CD4-positive, alpha-beta T cell treated with Interferon alpha-2 for 1 hour (primary cell): ENCODE measurements at regions not wholly inside any gene's neighbourhood (a gene's known extent, or its start where the extent isn't known, plus 50 kb on each side); places are given as distances from the start of the nearest gene placed in this dataset.

Source experiments
- DNase-seq, 2 donors: peaks; one replicate each; pipeline ENCODE4 v3.0.0-alpha.2; 2020 to 2022

DNA sequence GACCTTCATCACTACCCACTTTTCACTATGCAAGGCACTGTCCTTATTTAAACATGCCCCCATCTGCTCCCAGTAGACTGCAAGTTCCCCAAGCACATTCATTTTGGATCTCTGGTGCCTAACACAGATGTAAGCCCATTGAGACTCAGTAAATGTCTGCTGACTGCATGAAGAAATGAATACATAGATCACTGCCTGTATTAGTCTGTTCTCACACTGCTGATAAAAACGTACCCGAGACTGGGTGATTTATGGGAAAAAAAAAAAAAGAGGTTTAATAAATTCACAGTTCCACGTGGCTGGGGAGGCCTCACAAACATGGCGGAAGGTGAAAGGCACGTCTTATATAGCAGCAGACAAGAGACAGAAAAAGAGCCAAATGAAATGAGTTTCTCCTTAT, 204.9 kb downstream of the ATG4C start:
- no peak for DNase-seq

DNA sequence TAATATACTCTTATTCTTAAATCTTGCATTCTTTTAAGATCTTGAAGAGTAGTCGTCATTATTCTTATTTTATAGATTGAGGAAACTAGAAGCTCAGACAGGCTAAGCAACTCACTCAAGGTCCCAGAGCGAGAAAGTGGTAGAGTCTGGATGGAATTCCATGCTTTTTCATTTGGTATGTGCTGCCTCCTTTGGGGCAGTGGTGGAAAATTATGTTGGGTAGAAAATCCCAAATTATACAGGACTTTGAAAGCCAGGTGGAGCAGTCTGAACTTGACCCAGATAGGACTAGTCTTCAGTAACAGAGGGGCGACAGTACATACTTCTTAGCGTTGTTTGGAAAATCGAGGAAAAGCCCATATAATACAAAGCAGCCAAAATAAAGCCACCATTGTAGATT, 205.6 kb downstream of the ATG4C start:
- no peak for DNase-seq

DNA sequence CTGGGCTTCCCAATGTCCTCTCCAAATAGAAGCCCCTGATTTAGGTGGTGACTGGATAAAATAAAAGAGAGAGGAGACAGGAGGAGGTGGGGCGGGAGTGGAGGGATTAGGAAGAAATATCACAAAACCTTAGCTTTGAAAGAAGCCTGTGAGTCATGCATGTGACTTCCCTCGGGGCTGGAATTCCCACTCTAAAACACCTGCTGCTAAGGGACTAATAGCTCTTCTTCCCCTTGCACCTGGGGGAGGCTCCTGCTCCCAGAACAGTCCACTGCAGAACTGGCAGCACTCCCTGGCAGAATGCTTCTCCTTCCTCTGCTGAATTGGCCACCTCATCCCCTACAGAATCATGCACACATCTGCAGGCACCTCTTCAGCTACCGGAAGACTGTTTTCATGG, 207.2 kb downstream of the ATG4C start:
- DNase-seq: no peak

DNA sequence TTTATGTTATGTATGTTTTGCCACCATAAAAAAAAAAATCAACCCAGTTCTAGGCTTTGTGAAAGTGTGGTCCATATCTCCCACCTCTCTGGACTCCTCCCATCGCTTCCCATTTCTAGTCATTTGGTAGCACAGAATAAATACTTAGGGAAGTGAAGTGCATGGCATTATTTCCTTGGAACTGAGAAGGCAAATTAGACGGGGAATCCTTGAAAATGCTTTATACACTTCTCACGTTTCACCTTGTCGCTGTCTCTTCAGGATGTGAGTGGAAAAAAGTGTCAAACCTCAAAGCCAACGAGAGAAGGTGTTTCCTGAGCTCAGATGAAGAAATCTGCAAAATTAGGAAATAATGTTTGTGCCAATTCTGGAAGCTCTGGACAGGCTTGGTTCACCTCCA, 209.9 kb downstream of the ATG4C start:
- no peak for DNase-seq

DNA sequence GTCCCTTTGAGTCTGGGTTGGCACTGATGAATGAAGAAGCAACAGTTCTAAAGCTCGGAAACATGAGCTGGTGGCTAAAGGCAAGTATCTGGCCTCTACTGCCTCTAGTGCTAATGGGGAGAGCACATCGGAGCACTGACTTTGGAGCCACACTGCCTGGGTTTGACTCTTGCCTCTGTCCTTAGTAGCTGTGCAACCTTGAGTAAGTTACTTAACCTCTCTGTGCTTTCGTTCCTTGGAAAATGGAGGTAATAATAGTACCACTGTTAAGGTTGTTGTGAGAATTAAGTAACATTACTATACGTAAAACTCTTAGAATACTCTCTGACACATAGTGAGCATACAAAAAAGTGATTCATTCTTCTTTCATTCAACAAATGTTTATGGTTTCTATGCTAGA, 211.2 kb downstream of the ATG4C start:
- DNase-seq: no peak

DNA sequence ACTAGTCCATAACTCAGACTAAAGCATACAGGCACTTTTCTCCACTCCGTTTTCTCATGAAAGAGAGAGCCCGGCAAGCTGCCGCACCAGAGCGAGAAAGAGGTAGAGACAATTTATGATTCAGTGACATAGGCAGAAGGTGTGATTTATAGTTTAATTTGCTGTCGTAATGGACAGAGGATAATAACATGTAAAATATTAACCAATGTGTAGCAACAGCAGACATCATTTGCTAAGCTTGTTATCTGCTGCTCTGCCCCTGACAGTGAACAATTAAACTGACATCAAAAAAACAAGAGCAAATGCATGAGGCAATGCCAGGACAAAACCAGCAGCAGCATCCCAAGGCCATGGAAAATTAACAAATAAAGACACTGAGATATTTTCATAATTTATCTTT, 214.0 kb downstream of the ATG4C start:
- no peak for DNase-seq

DNA sequence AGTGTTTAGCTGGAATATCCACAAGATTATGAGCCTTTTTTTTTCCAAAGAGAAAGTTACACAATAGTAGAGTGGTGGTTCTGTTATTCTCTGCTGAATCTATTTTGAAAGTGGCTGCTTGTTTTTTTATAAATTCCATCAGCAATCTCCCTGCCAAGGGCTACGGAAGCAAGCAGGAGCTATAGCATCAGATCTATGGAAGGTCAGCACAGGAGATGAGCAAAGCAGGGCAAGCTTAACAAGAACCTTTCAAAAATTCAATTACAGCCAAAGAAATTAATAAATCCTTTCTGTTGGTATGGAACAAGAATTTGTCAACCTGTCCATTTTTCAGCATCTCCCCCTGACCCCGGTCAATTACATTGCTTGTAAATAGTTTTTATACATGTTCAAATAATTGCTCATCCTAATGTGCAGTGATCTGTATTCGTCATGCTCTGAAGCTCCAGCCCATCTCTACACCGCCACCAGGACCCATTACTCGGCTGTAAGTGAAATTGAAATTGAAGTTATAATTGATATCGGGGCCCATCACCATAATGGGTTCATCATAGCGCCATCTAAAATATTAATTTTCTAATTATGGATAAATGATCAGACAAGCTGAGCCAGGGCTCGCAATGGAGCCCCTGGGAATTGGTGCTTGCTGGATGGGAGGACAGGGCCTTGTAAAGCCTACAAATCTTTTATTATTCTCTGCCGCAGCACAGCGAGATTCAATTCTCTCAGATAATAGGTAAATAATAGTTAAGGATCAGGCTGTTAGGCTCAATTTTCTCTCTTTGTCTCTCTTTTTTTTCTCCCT, 215.1 kb downstream of the ATG4C start:
- DNase-seq: no peak

DNA sequence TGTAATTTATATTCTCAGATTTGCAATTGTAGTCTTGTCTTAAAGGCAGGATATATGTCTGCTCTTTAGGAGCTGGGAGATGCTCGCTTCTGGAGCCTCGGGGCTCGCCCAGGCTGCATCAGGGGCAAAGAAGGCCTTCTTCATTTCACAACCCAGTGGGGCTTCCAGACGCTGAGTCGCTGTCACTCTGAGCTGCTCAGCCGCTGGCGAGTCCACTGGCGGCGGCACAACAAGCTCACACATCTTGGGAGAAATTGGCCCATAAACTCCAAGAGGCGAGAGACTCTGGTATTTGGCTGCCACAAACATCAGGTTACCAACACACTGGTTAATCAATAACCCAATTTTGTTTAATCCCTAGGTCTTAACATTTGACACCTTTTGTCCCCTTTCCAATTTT, 216.6 kb downstream of the ATG4C start:
- DNase-seq: no peak

DNA sequence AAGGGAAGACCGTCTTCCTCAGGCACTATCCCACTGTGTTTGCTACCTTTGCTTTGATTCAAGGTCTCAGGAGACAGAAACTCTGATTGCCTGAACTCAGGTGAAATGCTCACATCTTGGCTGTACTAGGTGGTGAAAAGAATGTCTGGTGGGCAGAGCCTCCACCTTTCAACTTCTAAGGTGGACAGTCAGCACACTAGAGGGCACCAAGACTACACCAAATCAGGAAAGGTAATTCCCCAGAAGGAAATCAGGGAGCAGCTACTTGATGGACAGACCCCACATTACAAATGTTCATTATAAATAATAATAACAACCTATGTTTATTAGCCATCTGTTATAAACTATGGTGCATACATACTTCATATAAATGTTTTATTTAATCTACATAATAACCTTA, 220.9 kb downstream of the ATG4C start:
- DNase-seq: no peak

DNA sequence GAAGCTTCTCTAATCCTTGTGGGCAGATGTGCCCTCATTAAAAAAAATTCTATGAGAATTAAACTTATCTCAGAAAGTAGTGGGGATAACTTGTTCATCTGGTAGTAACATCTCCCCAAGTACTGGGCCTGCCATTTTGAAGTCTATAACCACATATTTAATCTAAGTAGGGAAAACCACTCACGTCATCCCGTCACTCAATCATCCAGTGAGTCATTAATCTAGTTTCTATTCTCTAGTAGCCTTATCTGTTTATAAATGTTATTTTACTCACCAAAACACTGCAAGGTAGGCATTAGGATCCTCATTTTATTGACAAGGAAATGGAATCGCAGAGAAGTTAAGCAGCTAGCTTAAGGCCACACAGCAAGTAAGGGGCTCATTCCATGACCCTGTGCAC, 221.9 kb downstream of the ATG4C start:
- DNase-seq: no peak

DNA sequence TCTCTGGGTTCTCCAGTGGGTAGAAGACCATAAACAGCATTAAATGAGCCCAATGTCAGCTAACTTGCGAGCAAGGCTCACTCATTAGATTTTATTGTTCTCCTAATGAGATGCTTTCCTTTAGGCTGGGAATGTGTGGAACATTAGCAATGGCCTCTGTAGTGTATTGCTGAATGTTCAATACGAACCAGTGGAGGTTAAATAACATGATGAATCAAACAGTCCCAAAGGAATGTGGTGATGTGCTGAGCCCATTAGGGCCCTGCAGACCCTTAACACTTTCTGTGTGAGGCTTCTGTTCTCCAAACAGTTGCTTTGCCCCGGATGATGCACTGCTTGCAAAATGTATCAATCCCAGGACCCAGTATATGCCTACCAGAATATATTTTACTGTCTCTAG, 225.5 kb downstream of the ATG4C start:
- no peak for DNase-seq

DNA sequence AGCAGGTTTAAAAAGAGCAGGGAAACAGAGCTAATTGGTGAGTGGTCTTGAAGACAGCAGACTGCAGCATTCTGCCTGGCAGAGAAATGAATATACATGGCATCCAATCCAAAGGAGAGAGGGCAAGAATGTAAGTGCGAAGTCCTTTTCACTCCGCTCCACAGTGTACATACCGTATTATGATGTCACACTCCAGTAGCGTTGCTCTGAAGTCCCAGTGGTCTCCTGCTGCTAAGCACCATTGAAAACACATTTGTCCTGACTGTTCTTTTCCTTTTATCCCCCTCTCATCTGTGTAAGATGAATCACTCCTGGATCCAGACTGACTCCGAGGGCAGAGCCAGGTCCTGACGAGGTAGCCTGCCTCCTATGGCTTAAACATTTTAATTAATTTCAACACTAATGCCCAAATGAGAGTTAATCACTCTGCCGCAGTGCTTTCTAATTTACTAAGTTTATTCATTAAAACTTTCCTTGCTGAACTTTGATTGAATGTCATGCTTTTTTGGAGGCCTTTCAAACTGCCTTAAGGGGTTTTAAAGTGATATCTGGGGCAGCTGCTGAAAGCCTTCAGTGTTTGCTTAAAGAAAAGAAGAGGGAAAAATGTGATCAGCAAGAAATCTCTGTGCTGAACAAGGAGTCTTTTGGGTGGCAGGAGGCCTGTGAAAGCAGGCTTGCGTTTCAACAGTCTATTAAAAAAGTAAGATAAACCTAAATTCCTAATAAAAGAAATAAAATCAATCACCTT, 227.2 kb downstream of the ATG4C start:
- DNase-seq: no peak

DNA sequence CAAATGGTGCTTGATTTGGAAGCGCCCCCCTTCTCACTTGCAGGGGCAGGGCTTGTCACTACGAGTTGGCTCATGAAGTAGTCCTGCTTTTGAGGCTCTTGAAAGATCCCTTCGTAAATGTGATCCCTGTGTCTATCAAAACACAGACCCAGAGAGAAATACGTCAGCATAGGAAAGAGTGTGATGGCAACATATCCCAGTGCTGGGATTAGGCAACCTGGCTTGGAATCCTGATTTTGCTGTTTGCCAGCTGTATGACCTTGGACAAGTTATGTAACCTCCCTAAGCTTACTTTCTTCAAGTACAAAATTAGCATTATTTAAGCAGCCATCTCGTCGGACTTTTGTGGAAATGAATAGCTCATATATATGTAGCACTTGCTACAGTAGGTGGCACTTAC, 228.4 kb downstream of the ATG4C start:
- DNase-seq: no peak

DNA sequence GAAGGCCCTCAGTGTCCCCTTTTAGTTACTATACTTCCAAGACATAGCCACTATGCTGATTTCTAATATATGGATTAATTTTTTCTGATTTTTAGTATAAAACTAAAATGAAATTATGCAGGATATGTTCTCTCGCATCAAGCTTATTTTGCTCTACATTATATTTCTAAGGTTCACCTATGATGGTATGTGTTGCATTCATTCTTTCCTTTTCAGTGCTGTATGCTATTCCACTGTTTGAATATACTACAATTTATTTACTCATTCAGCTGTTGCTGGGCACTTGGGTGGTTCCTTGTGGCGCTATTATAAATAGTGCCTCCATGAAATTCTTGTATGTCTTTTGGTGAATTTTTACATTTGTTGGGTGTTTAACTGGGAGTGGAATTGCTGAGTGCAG, 230.3 kb downstream of the ATG4C start:
- DNase-seq: no peak

DNA sequence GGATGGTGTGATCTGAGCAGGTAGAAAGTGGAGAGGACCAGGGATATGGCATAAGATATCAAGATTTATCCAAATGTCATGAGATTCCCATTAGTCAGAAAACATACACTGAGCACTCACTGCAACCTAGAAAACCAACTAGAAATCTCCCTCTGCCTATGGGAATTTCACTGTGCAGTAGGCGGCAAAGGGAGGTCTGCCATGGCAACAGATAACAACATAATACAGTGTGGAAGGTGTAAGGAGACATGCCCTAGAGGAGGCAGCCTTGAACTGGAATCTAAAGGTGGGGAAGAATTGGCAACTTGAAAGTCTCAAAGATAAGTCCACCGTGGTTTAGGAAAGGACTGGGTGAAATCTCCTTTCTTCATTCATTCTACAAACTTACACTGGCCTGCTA, 238.4 kb downstream of the ATG4C start:
- DNase-seq: no peak

DNA sequence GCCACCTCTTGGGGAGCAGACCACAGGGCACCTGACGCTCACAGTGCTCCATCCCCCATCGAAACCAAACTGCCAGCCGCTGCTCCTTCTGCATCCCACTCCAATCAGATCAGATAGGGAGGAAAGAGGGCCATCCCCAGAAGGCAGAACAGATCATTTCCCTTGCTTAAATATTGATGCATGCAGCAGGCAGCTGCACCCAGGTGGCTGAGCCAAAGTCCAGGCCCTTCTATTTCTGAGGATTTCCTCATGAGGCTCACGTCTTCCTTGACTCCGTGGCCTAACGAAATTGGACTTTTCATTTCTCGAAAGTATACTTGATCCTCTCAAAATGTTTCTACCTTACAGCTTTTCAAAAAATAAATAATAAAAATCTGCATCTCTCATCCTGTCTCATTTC, 239.2 kb downstream of the ATG4C start:
- DNase-seq: no peak

DNA sequence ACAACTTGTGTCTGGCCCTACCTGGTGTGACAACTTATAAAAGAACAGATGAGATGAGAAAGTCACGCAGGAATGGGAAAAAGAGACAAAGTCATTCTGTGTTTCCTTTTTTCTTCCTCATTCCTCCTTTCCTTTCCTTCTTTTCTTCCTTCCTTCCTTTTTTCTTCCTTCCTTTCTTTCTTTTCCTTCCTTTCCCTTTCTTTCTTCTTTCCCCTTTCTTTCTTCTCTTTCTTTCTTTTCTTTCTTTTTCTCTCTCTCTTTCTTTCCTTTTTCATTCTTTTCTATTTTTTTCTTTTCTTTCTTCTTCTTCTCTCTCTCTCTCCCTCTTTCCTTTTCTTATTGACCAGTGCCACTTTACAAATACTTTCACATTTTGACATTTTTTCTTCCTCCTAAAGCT, 239.7 kb downstream of the ATG4C start:
- no peak for DNase-seq

DNA sequence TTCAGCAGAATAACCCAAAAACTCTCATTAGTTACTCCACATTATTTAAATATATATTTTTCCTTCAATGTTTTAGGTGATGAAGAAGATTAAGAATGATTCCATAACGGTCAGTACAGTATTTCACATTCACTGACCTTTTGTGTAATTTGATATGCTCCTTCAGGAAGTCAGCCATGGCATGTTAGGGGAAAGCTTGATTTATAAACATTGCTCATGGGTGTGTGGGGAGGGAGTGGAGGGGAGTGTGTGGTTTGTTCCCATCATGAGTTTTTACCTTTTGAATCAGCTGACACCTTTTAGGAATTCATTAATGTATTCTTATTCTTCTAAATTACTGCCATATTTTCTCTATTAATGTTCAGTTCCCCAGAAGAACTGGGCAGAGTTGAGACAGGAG, 240.2 kb downstream of the ATG4C start:
- DNase-seq: no peak

DNA sequence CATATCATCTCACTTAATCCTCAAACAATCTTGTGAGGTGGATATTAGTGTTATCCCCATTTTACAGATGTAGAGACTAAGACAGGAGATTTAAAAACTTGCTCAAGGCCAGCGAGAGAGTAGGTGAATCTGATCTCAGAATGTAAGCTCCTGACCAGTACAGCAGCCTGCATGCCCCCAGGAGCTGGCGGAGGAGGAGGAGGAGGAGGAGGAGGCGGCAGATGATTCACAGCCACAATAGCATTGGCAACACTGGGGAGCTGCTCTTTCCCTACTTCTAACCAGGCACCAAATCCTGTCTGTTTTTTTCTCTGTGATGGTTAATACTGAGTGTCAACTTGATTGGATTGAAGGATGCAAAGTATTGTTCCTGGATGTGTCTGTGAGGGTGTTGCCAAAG, 243.2 kb downstream of the ATG4C start:
- DNase-seq: no peak

DNA sequence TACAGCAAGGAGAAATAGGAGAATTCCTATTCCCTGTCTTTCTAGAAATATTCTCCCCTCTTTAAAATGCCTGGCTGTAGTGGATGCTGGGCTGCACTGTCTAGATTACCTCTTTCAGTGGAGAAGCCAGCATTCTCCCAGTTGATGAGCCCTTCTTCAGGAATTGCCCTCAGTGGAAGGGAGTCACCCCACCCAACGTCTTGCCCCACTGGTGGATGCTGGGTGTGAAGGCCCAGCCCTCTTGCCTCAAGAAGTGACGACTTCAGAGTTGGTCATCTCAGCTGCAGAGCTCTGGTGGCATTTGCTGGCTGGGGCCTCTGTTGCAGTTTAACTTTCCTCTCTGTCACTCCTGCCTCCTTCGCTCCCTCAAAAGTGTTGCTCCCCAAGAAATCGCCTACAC, 248.2 kb downstream of the ATG4C start:
- no peak for DNase-seq

DNA sequence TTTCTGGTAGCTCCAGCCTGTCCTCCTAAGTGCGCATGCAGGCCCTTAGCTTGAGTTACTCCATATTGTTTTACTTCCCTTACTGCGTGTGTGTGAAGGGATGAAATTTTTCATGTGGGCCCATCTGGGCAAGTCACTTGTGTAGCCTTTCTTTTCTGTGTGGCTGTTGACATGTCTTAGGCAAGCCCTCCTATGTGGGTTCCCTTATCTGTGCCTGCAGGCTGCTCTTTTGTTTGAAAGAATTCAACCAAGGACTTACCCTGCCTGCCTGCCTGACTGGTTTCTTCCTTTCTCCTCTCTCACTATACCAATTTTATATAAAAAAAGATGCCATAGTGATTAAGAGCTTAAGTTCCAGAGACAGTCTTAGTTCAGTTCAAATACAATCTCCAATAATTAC, 249.3 kb downstream of the ATG4C start:
- DNase-seq: no peak

DNA sequence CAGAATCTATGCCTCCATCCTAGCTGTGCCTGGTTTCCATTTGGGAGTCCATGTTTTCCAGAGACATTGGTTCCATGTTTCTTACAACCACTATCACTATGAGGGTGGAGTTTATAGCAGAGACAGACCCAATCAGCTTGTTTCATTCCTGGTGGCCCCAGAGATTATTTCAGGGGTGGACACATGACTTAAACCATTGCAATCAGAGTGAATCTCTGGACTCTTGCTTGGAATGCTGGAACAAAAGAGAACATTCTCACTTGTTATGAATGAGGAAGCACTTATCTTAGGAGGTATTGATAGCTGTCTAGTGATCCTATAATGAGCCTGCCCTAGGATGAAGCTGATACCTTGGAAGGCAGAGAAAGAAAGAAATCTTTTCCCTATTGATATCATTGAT, 250.3 kb downstream of the ATG4C start:
- DNase-seq: no peak

DNA sequence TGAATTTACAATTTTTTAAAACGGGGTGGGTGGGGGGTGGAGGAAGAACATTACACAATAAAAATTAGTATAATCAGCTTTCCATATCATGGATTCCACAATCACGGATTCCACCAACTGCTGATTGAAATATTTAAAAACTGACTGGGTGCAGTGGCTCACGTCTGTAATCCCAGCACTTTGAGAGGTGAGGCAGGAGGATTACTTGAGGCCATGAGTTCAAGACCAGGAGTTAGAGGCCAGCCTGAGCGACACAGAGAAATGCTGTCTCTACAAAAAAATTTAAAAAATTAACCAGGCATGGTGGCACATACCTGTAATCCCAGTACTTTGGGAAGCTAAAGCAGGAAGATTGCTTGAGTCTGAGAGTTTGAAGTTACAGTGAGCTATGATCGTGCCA, 254.7 kb downstream of the ATG4C start:
- DNase-seq: no peak

DNA sequence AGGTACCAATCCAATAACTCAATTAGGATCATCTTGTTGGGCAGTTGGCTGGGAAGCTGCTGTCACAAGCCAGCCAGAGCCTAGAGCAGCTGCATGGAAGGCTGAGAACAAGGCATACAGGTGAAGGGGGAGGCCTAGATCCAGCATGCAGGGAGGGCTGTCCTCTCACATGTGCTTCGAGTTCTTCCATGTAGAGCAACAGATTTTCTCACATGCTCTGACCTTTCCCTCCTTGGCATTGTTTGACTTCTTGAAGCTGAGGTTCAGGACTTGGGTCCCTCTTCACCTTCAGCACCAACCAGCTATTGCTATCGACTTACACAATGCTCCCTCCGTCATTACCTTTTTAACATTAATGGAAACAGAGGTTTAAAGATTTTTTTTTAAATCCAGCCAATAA, 257.7 kb downstream of the ATG4C start:
- no peak for DNase-seq

DNA sequence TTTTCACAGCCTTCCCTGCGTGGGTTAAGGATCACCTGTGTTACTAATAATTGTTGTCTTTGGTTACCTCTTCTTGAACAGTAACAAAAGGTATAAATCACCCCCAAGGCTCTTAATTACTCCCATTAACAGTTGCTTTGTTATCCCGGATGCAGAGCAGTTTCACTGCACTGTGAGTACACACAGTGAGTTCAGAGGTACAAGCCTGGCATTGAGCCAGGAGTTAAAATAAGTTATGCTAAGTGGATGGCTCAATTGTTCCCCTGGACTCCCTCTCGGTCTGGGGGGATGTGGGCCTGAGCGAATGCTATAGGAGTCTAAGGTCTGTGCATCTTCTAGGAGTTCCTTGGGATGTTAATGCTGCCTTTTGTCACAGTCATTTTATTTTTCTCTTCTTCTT, 258.3 kb downstream of the ATG4C start:
- DNase-seq: no peak
